ENCODE measurements at regions not wholly inside any gene's neighbourhood (a gene's known extent, or its start where the extent isn't known, plus 50 kb on each side); places are given as distances from the start of the nearest gene placed in this dataset.
"Not testable (repeated sequence)": the region's sequence is repeated elsewhere in the genome, so short reads cannot be mapped to it uniquely, and the experiment has no call there.

DNA sequence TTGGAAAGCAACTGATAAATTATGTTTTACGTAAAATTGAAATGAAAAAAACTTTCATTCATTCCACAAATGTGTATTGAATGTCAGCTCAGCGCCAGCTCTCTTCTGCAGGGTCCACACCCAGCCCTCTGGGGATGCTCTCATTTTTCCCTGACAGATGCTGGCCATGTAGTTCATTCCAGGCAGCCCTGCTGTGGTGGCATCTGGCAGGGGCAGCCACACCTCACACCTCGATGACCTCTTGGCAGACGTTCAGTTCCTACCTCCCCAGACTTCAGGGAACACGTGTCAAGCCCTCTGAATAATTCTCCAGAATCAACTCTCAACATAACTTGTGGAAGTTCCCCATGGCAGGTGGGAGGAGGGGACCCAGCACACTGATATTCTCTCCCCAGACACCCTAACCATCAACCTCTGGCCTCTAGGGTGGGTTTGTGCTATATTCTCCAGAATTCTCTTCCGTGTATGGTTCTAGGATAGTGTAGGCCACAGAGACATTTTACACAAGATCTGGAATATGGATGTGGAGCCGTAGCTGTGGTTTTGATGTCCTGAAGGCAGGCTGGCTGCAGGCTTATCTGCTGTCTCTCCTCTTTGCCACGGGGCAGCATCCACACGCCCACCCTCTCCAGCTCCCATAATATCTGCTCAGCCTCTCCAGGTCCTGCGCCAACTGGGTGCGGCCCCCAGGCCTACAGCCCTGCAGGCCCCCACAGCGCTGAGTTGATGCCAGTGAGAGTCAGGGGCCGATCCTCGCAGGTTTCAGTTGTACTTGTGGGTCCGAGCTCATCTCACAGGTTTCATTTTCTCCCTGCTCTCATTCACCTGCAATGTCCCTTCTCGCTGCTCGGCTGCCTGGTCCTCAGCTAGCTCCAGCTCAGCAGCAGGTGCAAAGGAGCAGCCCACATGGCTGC, 175.8 kb upstream of the ARID1B start:
- no peak for DNase-seq (ENCODE audit: low read depth)

DNA sequence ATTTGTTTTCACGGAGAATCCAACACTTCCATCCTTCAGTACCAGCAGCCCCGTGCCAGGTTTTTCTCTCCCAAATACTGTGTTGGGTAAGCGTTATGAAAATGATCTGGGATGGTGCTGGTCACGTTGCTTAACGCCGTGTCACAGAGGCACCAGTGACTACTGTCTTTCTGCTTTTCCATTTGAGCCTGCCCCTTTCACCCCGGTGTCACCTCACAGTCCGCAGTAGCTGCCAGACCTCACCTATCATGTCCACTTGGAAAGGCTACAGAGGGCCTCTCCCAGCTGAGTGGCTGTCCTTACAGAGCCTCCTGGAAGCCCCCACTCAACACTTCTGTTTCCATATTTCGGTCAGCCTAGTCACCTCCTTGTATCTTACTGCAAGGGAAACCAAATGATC, 176.5 kb upstream of the ARID1B start:
- DNase-seq (ENCODE audit: low read depth) = no peak

DNA sequence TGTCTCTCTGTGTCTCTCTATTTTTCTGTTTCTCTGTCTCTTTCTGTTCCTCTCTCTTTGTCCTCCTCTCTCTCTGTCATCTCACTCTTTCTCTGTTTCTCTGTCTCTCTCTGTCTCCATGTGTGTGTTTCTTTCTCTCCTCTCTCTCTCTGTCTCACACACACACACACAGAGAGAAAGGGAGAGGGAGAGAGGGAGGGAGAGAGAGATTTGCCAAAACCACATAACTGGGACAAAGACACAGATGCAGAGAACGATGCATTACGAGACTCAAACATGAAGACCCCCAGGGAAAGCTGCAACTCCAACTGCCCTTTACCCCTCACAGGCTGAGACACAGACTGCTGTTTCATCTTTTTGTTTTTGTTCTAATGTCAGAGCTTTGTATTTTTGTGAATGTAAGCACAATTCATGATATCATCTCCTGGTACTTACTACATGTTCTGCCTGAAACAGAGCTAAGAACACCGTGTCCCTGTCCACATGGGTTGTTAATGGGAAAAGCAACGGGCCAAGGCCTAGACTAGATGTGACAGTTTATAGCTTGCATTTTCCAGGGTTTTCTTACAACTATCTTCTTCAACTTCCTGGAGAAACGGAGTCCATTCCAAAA, 177.1 kb upstream of the ARID1B start:
- DNase-seq (ENCODE audit: low read depth) = no peak

DNA sequence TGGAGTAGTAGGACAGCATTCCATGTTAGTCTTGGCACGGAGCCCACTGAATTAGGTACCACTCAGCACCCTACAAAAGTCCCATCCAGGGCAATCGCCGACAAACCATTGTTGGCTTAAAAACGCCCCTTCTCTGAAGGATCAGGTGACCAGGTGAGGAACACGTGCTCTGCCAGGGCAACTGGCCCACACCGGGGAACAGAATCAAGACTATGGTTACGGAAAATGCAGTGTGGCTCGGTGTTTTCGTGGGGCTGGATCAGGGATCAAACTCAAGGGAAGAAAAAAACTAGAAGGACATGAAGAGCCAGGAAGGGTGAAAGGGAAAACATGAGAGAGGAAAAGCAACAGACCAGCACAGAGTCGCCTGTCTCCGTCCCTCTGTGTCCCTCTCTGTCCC, 177.8 kb upstream of the ARID1B start:
- no peak for DNase-seq (ENCODE audit: low read depth)

DNA sequence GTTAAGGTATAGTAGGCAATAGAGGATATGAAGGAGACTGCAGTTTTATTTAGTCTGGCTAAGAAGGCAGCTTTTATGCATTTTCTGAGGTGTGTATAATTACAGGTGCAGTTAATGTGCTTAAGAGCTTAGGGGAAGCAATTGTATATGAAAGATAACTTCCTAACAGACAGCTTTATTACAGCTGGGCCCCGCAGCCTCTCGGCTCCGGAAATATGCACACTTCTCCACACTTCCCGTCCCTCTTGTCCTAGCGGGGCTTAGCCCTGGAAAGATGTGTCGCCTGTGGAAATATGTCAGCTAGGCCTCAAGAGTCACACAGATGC, 178.4 kb upstream of the ARID1B start:
- DNase-seq (ENCODE audit: low read depth) = no peak

DNA sequence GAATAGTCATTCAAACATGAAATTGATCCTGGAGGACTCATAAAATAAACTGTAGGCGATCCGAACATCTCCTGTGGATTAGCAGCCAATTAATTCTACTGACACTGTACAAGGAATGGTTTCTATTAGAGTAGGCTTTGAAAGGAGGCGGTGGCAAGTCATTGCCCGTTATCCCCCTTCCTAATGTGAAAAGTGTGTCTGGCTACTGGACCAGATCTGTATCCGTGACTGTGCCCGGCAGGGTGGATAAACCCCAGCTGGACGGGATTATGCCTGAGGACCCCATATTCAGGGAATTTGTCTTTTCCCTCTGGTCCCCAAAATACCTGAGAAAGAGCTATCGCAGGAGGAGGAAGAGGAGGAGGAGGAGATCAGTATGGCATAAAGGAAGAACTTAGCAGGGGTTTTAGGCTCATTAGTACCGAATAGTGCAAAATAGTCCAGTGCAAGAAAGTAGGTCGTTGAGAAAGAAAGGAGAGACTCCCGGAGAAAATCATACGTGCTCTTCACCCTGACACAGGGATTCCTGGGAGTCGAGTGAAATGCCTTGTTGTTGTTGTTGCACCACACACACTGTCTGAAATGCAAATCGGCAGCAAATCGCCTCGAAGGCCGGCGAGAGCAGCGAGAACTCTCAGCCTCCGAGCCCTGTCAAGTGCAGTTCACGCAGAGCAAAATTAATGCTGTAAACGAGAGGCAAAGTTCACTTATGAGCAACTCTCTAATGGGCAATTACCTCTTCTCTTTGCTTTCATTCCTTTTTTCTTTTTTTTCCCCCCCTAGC, 178.9 kb upstream of the ARID1B start:
- no peak for DNase-seq (ENCODE audit: low read depth)

DNA sequence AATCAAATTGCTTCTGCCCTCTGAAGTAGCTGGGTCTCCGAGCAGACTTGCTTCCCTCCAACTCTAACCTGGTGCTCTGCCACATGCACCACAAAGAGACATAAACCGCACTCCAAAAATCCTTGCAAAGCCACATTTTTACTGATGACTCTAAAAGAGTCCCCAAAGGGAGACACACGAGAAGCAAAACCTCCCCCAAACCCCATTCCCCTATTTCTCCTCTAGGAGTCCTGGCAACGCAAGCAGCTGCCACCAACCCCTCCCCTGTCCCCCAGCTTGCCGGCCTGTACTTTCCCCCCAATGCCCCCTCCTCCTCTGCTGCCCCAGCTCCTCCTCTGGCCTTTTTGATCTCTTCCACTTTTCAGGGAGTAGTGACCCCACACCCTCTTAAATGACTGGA, 180.1 kb upstream of the ARID1B start:
- DNase-seq (ENCODE audit: low read depth) = no peak

DNA sequence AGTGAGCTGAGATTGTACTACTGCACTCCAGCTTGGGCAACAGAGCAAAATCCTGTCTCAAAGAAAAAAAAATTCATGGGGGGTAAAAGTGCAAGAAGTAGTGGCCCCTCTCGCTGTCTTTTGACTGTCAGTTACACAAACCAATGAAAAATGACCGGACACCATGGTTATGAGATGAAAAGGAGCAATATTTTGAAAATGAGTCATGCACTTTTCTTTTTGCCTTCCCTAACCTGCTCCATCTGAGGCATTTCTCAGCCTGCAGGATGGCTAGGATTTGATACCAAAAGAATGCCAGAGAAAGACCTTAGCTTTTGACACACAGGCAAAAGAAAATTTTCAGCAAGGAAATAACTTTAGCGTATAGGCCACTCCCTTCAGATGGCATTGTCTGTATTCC, 181.7 kb upstream of the ARID1B start:
- no peak for DNase-seq (ENCODE audit: low read depth)

DNA sequence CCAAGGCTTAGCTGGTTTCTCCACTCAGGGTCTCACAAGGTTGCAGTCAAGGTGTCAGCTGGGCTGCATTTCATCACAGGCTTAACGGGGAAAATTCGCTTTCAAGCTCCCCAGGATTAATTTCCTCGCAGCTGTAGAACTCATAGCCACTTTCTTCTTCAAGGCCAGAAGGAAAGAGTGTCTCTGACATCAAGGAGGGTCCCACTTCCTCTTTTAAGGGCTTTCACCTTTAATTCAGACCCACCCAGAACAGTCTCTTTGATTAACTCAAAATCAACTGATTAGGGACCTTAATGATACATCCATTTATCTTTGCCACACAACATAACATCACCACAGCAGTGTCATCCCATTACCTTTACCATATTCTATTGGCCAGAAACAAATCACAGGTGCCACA, 183.3 kb upstream of the ARID1B start:
- no peak for DNase-seq (ENCODE audit: low read depth)

DNA sequence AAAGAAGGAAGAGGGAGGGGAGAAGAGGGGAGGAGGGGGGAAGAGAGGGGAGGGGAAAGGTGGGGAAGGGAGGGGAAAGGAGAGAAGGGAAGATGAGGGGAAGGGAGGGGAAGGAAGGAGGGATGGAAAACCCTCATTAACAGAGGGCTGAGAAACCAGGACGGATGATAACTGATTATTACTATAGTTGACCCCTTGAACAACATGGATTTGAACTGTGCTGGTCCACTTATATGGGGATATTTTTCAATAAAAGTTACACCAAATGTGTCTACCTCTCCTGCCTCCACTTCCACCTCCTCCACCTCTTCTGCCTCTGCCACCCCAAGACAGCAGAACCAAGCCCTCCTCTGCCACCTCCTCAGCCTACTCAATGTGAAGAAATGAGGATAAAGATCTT, 184.1 kb upstream of the ARID1B start:
- DNase-seq (ENCODE audit: low read depth) = no peak

DNA sequence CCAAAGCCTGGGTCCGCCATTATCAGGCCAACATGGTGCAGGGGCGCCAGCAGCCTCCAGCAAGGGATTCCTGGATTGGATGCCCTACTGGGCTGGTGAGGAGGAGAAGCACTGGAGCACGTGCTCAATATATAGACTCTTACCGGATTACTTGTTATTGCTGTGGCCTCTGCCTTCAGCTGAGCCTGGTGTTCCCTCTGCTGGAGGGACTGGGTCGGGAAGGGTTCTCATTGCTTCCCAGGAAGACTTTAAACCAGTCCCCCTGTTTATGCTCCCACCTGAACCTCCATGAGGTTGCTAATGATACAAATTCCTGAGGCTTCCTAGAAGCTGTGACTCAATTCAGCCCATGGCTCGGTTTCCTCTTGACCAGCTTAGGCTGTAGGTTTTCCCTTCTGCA, 186.7 kb upstream of the ARID1B start:
- DNase-seq (ENCODE audit: low read depth) = no peak

DNA sequence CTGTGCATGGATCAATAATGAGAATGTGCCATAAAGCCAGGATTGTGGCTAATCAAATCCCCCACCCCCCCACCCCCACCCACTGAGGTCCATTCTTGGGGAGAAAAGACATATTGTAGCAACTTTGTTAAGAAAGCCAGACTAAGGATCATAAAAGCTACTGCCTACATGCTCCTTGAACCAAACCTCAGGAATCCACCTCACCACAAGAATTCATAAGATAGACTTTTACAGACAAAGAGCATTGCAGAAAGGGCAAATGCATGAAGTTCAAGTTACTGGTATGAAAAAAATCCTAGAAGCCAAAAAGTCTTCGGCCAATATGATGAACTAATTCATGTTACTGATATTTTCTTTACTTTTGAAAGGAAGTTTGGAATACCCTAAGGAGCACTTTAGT, 187.9 kb upstream of the ARID1B start:
- DNase-seq (ENCODE audit: low read depth) = peak; percentile 55

DNA sequence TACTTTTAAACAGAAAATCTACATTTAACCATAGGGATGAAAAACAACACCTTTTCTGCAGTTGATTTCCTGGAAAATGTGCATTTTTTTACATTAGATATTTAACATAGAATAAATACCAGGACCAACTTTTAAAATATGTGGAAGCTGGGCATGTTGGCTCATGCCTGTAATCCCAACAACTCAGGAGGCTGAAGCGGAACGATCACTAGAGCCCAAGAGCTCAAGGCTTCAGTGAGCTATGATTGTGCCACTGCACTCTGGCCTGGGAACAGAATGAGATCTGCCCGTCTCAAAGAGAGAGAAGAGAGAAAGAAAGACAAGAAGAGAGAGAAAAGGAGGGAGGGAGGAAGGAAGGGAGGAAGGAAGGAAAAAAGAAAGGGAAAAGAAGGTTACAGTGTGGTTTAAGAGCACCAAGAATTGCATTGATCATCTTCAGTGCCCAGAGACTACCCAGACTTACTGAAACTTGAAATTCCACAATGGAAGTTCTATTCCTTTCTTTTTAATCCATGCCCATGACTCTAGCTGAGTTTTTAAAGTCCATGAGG, 189.4 kb upstream of the ARID1B start:
- DNase-seq (ENCODE audit: low read depth) = no peak

DNA sequence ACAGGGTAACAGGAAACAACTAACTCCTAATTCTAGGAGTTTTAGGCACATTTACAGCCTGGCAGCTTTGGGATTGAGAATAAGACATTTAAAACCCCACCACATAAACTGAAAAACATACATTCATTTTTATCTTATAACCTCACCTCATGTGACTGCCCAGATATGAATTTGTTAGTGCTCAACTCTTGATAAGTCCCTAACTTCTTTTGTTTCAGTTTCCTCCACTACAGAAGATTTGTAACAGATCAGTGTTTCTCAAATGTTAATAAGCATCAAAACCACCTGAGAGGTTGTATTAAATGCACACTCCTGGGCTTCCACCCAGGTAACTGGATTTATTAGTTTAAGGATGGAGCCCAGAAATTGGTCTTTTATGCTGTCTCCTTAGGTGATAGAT, 190.1 kb upstream of the ARID1B start:
- no peak for DNase-seq (ENCODE audit: low read depth)

DNA sequence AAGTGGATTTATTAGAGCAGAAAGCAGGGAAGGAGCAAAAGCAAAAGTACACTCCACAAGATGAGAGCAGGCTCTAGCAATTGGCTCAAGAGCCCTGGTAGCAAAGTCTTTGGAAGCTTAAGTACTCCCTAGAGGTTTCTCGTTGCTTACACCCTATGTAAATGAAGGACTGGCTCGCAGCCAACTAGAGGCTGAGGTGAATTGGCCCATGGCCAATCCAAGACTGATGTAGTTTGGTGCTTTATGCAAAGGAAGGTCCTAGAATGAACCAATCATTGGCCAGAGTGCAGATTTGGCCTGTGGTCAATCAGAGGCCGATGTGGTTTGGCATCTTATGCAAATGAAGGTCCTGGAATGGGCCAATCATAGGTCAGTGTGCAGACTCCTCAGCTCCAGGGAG, 191.3 kb upstream of the ARID1B start:
- no peak for DNase-seq (ENCODE audit: low read depth)

DNA sequence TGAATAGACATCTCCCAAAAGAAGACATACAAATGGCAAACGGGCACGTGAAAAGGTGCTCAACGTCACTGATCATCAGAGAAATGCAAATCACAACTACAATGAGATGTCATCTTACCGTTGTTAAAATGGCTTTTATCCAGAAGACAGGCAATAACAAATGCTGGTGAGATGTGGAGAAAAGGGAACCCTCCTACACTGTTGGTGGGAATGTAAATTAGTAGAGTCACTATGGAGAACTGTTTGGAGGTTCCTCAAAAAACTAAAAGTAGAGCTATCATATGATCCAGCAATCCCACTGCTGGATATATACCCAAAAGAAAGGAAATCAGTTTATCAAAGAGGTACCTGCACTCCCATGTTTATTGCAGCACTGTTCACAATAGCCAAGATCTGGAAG, 193.1 kb upstream of the ARID1B start:
- DNase-seq (ENCODE audit: low read depth) = not testable (repeated sequence)

DNA sequence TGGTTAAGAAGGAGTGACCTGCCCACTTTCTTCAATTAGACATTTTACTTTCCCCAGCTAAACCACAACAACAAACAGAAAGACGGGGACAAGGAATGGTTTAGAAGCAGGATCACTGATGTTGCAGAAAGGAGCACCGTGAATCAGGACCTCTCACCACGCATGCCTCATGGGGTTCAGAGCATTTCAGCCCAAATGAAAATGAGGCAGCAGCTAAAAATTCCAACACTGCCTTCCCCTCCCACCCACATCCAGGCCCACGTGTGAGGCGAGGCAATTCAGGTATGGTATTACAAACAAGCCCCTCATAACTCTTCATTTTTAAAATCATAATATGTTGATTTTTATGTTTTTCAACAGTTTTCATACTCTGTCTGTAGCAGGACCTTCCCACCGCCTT, 194.1 kb upstream of the ARID1B start:
- DNase-seq (ENCODE audit: low read depth) = no peak

DNA sequence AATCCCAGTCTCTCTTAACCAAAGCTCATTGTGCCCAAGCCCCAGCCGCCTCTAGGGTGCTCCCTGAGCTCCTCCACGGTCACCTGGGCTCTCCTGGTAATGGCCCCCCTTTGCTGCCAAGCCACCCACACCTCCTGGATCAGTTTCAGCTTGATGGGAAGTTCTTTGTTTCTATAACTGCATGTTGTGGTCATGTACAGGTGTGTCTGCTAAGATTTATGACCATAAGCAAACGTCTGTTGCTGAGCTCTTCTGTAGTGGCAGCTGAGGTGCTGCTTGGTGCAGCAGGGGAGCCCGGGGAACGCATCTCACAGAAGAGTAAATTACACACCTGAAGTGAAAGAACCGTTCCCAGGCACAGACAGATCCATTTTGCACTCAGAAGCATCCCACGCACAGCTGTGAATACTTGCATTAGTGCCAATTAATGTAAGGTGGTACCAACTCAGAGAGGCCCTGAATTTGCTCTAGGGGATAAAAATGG, 194.6 kb upstream of the ARID1B start:
- DNase-seq (ENCODE audit: low read depth) = no peak

DNA sequence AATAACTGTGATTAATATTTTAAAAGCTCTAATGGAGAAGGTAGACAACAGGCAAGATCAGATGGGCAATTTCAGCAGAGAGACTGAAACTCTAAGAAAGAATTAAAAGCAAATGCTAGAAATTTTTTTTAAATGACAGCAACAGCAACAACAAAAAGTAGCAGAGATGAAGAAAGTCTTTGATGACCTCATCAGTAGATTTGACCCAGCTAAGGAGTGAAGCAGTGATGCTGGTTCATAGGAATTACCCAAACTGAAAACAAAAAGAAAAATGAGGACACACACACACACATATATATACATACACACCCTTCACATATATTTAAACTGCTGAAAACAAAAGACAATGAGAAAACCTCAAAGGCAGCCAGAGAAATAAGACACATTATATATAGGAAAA, 197.6 kb upstream of the ARID1B start:
- DNase-seq (ENCODE audit: low read depth) = no peak

DNA sequence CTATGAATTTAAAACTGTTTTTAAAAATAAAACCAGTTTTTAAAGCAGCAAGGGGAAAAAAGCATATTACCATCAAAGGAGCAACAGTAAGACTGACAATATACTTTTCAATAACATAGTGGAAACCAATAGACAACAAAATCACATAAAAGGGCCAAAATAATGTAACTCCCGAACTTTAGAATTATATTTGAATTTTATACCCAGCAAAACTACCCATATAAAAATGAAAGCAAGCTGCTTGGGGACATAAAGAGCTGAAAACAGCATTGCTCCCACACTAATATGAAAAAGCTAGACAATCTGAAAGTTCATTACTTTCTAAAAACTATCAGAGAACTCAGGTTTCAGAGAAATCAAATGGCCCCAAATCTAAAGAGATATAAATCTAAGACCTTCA, 199.4 kb upstream of the ARID1B start:
- DNase-seq (ENCODE audit: low read depth) = no peak

DNA sequence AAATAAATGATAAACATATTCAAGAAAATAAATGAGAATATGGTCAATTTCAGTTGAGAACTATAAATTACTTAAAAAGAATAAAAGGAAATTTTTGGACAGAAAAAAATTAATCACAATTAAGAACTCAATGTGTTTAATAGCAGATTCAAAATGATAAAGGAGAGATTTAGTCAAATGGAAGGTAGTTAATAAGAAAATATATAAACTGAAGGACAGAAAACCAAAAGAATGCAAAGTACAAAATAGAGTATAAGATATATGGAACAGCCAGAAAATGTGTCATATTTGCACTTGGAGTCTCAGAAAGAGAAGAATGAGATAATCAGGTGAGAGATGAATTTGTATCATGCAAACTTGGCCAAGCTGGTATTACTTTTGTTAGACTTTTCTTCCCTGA, 201.8 kb upstream of the ARID1B start:
- DNase-seq (ENCODE audit: low read depth) = no peak

DNA sequence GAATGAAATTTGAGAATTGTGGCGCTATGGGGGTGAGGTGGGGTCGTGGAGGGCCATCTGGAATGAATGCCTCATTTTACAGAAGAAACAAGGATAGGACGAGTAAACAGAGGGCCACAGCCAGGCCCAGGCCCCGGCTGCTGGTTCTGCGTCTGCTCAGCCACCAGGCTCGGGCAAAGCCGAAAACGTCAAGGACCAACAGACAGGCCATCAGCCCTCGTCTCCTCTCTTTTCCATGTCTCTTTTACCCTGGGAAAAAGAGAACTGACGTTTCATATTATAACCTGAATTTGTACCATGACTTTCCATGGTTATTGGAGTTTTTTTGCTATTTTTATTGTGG, 212.4 kb upstream of the ARID1B start:
- DNase-seq (ENCODE audit: low read depth) = no peak
